SH-SY5Y (cell line): ENCODE measurements at regions not wholly inside any gene's neighbourhood (a gene's known extent, or its start where the extent isn't known, plus 50 kb on each side); places are given as distances from the start of the nearest gene placed in this dataset.

Experiments
- GATA2 ChIP-seq: IDR thresholded peaks from 2 replicates; pipeline ENCODE4 v1.6.1; 2011; ENCODE audit warnings: mild to moderate bottlenecking, low read depth, low read length
- GATA3 ChIP-seq: IDR thresholded peaks from 2 replicates; pipeline ENCODE4 v1.6.1; 2011; ENCODE audit warnings: low read depth, mild to moderate bottlenecking, low read length, moderate library complexity

DNA sequence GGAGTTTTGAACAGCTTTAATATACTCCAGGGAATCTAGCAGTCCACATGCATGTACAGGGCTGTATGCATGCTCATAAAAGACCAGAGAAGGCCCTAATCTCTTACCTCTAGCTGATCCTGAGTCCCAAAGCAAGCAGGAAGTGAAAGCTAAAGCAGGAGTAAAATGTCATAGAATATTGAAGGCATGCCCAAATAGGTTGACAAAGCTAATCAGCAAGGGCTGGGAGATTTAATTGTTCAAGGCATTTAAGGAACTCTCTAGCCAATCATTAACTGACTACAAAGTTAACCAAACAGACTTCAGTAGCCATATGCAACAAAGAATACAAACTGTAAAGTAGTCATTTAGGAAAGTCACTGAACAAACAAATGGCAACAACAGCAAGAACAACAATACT, 85.8 kb upstream of the KBTBD8 start:
- TF ChIP-seq GATA3 (no peak), GATA2 (no peak)
